GM12872 (cell line): ENCODE measurements at regions not wholly inside any gene's neighbourhood (a gene's known extent, or its start where the extent isn't known, plus 50 kb on each side); places are given as distances from the start of the nearest gene placed in this dataset.

ENCODE experiments used
- TF ChIP-seq, protein P1 (sequence below): IDR thresholded peaks from 3 replicates; pipeline ENCODE4 v1.5.1; 2011; ENCODE audit warnings: low read depth, mild to moderate bottlenecking, low read length, moderate library complexity; ENCODE audit not compliant: insufficient read depth

DNA sequence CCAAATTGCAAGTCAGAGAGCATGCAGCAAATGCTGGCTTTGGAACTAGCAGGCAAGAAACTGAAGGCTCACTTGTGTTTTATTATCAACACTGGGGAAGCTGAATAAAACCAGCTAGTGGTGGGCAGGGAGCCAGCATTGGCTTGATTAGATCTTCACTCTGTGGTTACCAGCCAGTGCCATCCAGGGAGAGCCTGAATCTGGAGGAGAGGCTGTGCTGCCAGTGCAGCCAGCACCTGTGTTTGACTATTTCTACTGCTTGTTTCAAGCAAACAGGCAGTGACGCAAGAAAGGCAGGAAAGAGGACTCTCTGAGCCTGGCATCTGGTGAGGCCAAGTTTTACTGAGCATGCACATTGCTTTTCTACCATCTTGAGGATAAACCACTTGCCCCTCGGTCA lies 247.0 kb downstream of the PHLDA1 start:
- TF ChIP-seq, protein P1, sequence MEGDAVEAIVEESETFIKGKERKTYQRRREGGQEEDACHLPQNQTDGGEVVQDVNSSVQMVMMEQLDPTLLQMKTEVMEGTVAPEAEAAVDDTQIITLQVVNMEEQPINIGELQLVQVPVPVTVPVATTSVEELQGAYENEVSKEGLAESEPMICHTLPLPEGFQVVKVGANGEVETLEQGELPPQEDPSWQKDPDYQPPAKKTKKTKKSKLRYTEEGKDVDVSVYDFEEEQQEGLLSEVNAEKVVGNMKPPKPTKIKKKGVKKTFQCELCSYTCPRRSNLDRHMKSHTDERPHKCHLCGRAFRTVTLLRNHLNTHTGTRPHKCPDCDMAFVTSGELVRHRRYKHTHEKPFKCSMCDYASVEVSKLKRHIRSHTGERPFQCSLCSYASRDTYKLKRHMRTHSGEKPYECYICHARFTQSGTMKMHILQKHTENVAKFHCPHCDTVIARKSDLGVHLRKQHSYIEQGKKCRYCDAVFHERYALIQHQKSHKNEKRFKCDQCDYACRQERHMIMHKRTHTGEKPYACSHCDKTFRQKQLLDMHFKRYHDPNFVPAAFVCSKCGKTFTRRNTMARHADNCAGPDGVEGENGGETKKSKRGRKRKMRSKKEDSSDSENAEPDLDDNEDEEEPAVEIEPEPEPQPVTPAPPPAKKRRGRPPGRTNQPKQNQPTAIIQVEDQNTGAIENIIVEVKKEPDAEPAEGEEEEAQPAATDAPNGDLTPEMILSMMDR = no peak

- TF ChIP-seq, protein P1 = no peak
Observed at GRCh38 chr12:75783093-75783877, 248.3 kb downstream of the PHLDA1 start.

DNA sequence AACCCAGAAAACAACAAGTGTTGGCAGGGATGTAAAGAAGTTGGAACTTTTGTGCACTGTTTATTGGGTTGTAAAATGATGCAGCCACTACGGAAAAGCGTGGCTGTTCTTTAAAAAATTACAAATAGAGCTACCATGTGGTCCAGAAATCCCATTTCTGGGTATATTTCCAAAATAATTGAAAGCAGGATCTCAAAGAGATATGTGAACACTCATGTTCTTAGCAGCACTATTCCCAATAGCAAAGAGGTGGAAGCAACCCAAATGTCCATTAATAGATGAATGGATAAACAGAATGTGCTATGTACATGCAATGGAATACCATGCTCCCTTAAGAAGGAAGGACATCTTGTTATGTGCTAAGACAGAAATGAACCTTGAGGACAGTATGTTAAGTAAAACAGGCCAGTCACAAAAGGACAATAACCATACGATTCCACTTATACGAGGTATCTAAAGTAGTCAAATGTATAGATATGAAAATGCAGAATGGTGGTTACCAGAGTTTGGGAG lies 249.5 kb downstream of the PHLDA1 start:
- TF ChIP-seq, protein P1 = no peak

- TF ChIP-seq, protein P1 = no peak
Observed at GRCh38 chr12:75781532-75782046, 250.0 kb downstream of the PHLDA1 start.

DNA sequence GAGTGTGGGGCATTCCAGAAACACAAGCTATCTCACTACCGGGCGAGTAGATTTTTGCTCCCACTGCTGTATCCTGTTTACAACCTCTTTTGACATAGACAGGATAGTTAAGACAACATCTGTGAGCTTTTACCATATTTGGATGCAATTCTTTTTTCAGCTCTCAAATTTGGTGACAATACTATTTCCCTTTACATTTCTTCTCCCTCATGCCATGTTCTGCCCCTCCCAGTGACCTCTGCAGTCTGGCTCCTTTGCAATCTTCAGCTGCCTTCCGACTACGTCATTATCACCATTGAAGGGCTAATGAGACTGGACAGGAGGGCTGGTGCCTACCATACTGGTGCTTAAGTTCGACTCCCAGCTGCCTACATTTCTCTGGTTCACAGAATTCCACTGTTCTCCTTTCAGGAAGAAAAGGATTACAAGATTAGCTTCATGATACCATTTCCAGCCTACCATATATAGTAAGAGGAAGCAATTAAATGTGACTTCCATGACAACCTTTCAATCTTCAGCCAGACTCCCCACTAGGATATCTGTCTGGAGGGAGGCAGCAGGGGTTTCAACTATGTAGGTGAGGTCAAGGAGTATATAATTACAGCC lies 251.6 kb downstream of the PHLDA1 start:
- TF ChIP-seq, protein P1 = no peak

DNA sequence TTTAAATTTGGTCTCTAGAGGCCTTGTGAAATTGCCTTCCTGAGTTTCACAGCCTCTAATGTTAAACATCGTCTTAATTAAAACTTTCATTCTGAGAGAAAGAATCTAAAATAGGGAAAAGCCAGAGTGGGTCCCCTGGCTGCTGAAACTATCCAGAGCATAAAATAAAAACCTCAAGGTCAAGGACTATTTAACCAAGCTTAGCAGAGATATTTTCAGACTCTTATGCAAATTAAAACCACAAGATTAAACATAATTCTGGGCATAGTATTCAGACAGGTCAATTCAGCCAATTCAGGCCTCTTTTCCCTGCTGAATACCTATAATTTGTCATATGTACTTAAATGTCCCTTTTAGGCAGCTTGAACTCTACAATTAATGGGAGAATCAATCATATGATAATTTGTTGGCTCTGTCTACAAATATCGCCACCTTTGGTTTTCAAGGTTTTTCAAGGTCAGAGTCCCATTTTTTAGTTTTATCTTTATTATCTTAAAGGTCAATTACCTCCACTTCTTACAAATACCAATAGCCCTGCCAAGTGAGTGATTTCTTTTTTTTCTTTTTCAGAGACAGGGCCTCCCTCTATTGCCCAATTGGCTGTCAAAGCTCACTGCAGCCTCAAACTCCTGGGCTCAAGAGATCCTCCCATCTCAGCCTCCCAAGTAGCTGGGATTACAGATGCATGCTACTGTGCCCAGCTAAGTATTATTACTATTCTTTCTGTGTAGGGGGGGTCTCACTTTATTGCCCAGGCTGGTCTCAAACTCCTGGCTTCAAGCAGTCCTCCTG lies 257.1 kb downstream of the PHLDA1 start:
- TF ChIP-seq, protein P1 = no peak

- TF ChIP-seq, protein P1 = no peak
Observed at GRCh38 chr12:75773377-75773776, 258.2 kb downstream of the PHLDA1 start.
